NCI-H526 (cell line): ENCODE measurements at regions not wholly inside any gene's neighbourhood (a gene's known extent, or its start where the extent isn't known, plus 50 kb on each side); places are given as distances from the start of the nearest gene placed in this dataset.

ENCODE experiments used
- DNase-seq, 2 experiments: peaks; one replicate each; lab custom pipeline; 2025; lab: John Stamatoyannopoulos, UW

DNA sequence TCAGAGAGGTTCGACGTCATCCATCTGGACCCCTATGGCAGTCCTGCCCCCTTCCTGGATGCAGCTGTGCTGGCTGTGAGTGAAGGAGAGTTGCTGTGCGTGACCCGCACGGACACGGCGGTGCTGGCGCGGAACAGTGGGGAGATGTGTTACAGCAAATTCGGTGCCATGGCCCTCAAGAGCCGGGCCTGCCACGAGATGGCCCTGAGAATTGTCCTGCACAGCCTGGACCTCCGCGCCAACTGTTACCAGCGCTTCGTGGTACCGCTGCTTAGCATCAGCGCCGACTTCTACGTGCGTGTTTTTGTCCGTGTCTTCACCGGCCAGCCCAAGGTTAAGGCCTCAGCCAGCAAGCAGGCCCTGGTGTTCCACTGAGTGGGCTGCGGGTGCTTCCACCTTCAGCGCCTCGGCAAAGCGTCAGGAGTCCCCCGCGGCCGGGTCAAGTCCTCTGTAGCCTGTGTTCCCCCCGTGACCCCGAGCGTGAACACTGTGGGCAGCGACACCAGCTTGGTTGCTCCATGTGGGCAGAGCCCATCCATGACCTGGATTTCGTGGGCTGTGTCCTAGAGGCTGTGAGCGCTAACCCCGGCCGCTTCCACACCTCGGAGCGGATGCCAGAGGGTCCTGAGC lies 186.7 kb upstream of the SLITRK2 start:
- DNase-seq: no peak

GRCh38 chrX:145631461-145631951 lies 186.1 kb upstream of the SLITRK2 start:
- no peak for DNase-seq

GRCh38 chrX:145654486-145654885 lies 163.1 kb upstream of the SLITRK2 start:
- no peak for DNase-seq

DNA sequence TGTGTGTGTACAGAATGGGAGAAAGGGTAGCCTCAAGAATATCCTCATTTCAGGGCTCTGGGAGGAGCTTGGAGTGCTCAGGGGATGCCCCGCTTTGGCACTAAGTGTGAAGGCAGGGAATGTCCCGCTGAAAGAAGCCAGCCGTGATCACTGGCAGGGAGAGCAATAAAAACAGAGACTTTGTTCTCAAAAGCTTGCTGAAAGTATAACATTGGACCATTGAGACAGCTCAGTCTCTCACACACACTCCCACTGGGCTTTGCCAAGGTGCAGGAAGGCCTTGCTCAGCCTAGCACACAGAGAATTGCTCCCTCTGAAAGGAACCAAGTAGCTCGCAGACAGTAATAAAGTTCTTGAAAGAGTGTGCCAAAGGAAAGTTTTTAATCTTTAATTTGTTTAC lies 143.8 kb upstream of the SLITRK2 start:
- no peak for DNase-seq

GRCh38 chrX:145677109-145677817 lies 140.4 kb upstream of the SLITRK2 start:
- DNase-seq: no peak

- no peak for DNase-seq
Measured at GRCh38 chrX:145682518-145683298, 134.9 kb upstream of the SLITRK2 start.

DNA sequence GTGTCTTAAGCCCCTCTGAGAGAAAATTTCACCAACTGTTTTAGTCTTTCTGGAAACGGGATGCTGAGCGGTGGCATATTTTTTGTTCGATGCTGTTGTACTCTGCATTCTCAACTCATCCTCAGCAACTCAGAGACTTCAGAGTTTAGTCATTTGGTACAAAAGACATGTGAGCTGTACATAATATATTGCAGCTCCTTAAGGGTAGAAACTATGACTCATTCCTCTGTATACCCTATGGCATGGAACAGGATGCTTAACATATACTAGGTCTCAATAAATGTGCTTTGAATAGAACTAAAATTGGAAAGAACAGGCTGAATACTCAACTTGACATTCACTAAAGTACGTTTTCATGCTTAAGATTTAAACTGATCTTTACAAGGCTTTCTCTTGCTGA lies 130.5 kb upstream of the SLITRK2 start:
- no peak for DNase-seq

- DNase-seq: no peak
Measured at GRCh38 chrX:145687707-145688106, 129.9 kb upstream of the SLITRK2 start.

DNA sequence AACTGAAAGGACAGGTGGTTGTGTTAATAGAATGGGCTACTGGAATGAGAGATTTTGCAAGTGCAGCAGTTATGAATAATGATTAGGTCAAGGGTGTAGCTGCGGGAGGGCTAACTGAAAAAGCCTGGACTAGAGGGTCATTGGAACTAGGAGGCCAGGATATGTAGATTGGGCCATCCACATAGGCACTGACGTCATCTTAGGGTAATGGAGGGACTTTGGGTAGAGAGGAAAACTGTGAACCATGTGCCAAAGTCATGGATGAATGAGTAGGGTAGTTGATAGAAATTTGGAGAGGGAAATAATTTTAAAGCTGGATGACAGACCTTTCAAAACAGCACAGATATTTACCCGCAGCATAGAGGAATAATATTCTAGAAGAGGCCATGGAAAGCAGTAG lies 123.6 kb upstream of the SLITRK2 start:
- no peak for DNase-seq

- DNase-seq: no peak
Measured at GRCh38 chrX:145715641-145716138, 101.9 kb upstream of the SLITRK2 start.

- DNase-seq: no peak
Measured at GRCh38 chrX:145716226-145716625, 101.4 kb upstream of the SLITRK2 start.

DNA sequence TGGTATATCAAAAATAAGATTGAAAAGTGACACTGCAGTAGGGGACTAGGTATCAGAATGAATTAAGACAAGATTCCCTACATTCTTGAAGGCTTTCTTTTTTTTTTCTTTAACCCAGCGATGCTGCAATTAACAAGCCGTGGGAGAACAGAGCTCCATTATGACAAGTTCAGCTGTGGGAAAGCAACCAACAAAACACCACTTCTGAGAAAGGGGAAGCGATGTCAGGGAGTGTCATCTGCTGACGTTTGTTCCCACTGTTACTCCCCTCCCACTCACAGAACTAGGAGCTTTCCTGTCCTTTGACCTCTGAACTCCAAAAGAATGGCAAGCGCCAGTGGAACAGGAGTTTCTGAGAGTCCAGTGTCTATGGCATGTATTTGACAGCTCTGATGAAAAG lies 90.2 kb upstream of the SLITRK2 start:
- no peak for DNase-seq

DNA sequence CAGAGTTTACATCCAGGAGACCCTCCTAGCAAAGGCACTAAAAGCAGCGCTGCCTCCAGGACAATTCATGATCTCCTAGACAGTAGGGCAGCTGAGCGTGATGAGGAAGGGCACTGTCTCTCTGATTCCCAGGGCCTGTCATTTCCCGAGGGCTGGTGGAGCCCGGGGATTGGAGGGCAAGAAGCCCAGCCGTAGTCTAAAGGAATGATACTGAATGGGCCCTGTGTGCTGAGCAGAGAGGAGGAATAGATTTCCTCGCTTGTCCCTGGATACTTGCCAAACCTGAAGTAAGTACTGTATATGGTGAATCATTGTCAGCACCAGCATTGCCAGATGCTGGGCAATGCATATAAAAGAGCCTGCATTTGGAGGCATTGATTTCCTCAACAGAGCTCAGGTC lies 88.0 kb upstream of the SLITRK2 start:
- DNase-seq: no peak

DNA sequence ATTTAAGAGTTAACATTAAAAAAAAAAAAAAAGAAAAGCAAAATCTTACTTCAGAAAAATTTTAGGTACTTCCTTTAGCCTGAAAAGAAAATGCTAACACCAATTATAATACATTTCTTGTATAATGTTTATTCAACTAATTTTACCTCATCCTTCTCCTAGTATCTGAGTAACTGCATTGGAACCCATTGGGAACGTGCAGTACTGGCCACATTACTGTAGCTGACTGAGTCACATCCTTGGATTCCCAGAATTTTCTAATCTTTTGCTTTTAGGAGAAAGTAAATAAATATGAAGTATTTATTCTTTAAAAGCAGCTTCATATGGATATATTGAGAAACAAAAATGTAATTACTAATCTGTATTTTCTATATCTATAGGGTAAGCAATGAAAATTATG lies 82.6 kb upstream of the SLITRK2 start:
- no peak for DNase-seq

DNA sequence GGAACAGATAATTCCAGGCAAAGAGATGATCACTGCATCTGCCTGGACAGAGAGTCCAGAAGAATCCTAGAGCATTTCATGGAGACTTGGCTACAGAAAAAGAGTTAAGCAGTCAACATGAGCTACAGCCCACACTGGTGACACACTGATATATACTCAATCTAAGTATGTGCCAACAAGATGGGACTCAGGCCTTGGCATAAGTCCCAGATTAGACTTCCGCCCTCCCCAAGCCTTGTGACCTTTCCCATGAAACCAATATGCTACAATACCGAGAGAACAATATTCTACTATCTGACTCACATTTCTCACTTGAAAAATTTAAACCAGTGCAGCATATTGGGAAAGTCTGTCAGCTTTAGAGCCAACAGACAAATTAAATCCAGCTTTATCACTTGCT lies 65.7 kb upstream of the SLITRK2 start:
- DNase-seq: no peak
